GM18502 (cell line): ENCODE measurements at regions not wholly inside any gene's neighbourhood (a gene's known extent, or its start where the extent isn't known, plus 50 kb on each side); places are given as distances from the start of the nearest gene placed in this dataset.

ENCODE experiments used
- ATAC-seq: cut with Tn5 transposase; IDR thresholded peaks from one replicate; pipeline ENCODE4 v1.9.1; 2021; ENCODE audit warnings: mild to moderate bottlenecking; ENCODE audit not compliant: unreplicated experiment, poor library complexity

- ATAC-seq = no peak
Measured at GRCh38 chr15:69780374-69780773, 317.3 kb downstream of the TLE3 start.

GRCh38 chr15:69780981-69781380 lies 316.7 kb downstream of the TLE3 start:
- no peak for ATAC-seq

- ATAC-seq = no peak
Measured at GRCh38 chr15:69781411-69782125, 316.1 kb downstream of the TLE3 start.

- no peak for ATAC-seq
Measured at GRCh38 chr15:69782139-69782658, 315.5 kb downstream of the TLE3 start.

- ATAC-seq = no peak
Measured at GRCh38 chr15:69782809-69783208, 314.9 kb downstream of the TLE3 start.

- ATAC-seq = no peak
Measured at GRCh38 chr15:69783211-69783610, 314.5 kb downstream of the TLE3 start.

GRCh38 chr15:69784798-69785566 lies 312.7 kb downstream of the TLE3 start:
- no peak for ATAC-seq

- no peak for ATAC-seq
Measured at GRCh38 chr15:69786136-69786701, 311.5 kb downstream of the TLE3 start.

GRCh38 chr15:69787791-69788190 lies 309.9 kb downstream of the TLE3 start:
- ATAC-seq = no peak

- ATAC-seq = no peak
Measured at GRCh38 chr15:69789648-69790393, 307.9 kb downstream of the TLE3 start.

GRCh38 chr15:69790632-69791031 lies 307.1 kb downstream of the TLE3 start:
- ATAC-seq = no peak

- no peak for ATAC-seq
Measured at GRCh38 chr15:69792823-69793222, 304.9 kb downstream of the TLE3 start.

GRCh38 chr15:69793431-69793780 lies 304.3 kb downstream of the TLE3 start:
- ATAC-seq = no peak

- no peak for ATAC-seq
Measured at GRCh38 chr15:69793781-69794451, 303.8 kb downstream of the TLE3 start.

GRCh38 chr15:69794645-69795469 lies 302.9 kb downstream of the TLE3 start:
- ATAC-seq = no peak

GRCh38 chr15:69795601-69796000 lies 302.1 kb downstream of the TLE3 start:
- ATAC-seq = no peak

- no peak for ATAC-seq
Measured at GRCh38 chr15:69797051-69797595, 300.6 kb downstream of the TLE3 start.

- no peak for ATAC-seq
Measured at GRCh38 chr15:69797615-69798014, 300.1 kb downstream of the TLE3 start.
